C4-2B (cell line): ENCODE measurements at regions not wholly inside any gene's neighbourhood (a gene's known extent, or its start where the extent isn't known, plus 50 kb on each side); places are given as distances from the start of the nearest gene placed in this dataset.

Source experiments
- CTCF ChIP-seq: fragments of 450-650 bp; conservative IDR thresholded peaks from 2 replicates; pipeline ENCODE4 v1.5.1; 2017; ENCODE audit warnings: mild to moderate bottlenecking
- ZFX ChIP-seq: fragments of 450-650 bp; IDR thresholded peaks from 2 replicates; pipeline ENCODE4 v1.6.1; 2017

- TF ChIP-seq ZFX (no peak), CTCF (no peak)
Observed at GRCh38 chr13:72061613-72062012, 194.6 kb upstream of the DACH1 start.
